ENCODE measurements at regions not wholly inside any gene's neighbourhood (a gene's known extent, or its start where the extent isn't known, plus 50 kb on each side); places are given as distances from the start of the nearest gene placed in this dataset.
"Not testable (repeated sequence)": the region's sequence is repeated elsewhere in the genome, so short reads cannot be mapped to it uniquely, and the experiment has no call there.

DNA sequence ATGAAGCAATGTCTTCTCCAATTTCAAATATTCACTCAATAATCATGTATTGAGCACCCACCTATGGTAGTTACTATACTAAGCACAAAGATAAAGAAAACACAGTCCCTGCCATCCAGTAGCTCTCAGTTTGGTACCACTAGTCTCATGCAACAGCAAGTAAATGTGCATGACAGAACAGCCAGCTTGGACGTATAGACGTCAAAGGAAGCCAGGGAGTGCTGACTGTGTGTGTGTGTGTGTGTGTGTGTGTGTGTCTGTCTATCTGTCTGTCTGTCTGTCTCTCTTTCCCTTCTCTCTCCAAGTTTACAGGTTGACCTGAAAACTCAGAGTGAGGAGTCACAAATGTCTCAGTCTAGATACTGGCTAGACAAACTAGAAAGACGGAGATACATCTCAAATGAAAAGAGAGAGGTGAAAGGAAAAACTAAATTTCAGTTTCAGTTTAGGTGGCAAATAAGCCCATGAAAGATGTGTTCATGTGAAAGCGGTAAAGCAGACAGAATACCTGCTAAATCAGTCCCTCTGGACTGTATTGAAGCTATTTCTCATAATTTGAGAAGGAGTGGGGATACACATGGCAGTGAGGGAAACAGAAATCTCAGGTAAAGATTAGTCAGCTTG, 141.1 kb upstream of the PTPRG start:
- Histone ChIP-seq H3K27me3 (ENCODE audit: insufficient read depth, poor library complexity, severe bottlenecking) (no peaks in the 10 kb centered on the region), H3K9me3 (ENCODE audit: severe bottlenecking) (no peaks in the 10 kb centered on the region), H3K27ac (ENCODE audit: poor library complexity, severe bottlenecking) (no peak overlapping the region), H3K36me3 (ENCODE audit: low read depth) (no peaks in the 10 kb centered on the region), H3K4me1 (ENCODE audit: insufficient read depth, poor library complexity, severe bottlenecking) (no peaks in the 10 kb centered on the region), H3K4me3 (ENCODE audit: severe bottlenecking) (no peak overlapping the region)
- TF ChIP-seq CTCF (IDR thresholded peaks at IDR 0.05; ENCODE audit: poor library complexity, severe bottlenecking), result no peak
- ATAC-seq (ENCODE audit: low read depth), result no peak
- no peak for DNase-seq (ENCODE audit: low spot score)

GRCh38 chr3:61422945-61423673, 138.3 kb upstream of the PTPRG start:
- DNase-seq (ENCODE audit: low spot score) (no peak), ATAC-seq (ENCODE audit: low read depth) (no peak)
- no peak overlapping the region for H3K4me3 ChIP-seq (ENCODE audit: severe bottlenecking)
- no peaks in the 10 kb centered on the region for H3K27me3 ChIP-seq (ENCODE audit: insufficient read depth, poor library complexity, severe bottlenecking)
- no peak for TF ChIP-seq CTCF (IDR thresholded peaks at IDR 0.05; ENCODE audit: poor library complexity, severe bottlenecking)
- H3K36me3 ChIP-seq (ENCODE audit: low read depth), result no peaks in the 10 kb centered on the region
- no peaks in the 10 kb centered on the region for H3K9me3 ChIP-seq (ENCODE audit: severe bottlenecking)
- H3K27ac ChIP-seq (ENCODE audit: poor library complexity, severe bottlenecking), result no peak overlapping the region
- no peaks in the 10 kb centered on the region for H3K4me1 ChIP-seq (ENCODE audit: insufficient read depth, poor library complexity, severe bottlenecking)

GRCh38 chr3:61425356-61425755, 136.0 kb upstream of the PTPRG start:
- ATAC-seq (ENCODE audit: low read depth), result no peak; the same call in 2 of the 3 replicates
- H3K27me3 ChIP-seq (ENCODE audit: insufficient read depth, poor library complexity, severe bottlenecking), result no peaks in the 10 kb centered on the region

GRCh38 chr3:61429106-61429505, 132.3 kb upstream of the PTPRG start:
- no peaks in the 10 kb centered on the region for H3K9me3 ChIP-seq (ENCODE audit: severe bottlenecking)
- H3K4me3 ChIP-seq (ENCODE audit: severe bottlenecking), result no peak overlapping the region
- TF ChIP-seq CTCF (IDR thresholded peaks at IDR 0.05; ENCODE audit: poor library complexity, severe bottlenecking), result no peak
- no peaks in the 10 kb centered on the region for H3K36me3 ChIP-seq (ENCODE audit: low read depth)
- no peaks in the 10 kb centered on the region for H3K27me3 ChIP-seq (ENCODE audit: insufficient read depth, poor library complexity, severe bottlenecking)
- H3K27ac ChIP-seq (ENCODE audit: poor library complexity, severe bottlenecking), result no peak overlapping the region
- no peaks in the 10 kb centered on the region for H3K4me1 ChIP-seq (ENCODE audit: insufficient read depth, poor library complexity, severe bottlenecking)
- DNase-seq (ENCODE audit: low spot score) (no peak), ATAC-seq (ENCODE audit: low read depth) (no peak)

More at GRCh38 chr3:61425356-61425755, 136.0 kb upstream of the PTPRG start:
- no peaks in the 10 kb centered on the region for H3K9me3 ChIP-seq (ENCODE audit: severe bottlenecking)
- H3K36me3 ChIP-seq (ENCODE audit: low read depth), result no peaks in the 10 kb centered on the region
- no peak overlapping the region for H3K4me3 ChIP-seq (ENCODE audit: severe bottlenecking)
- TF ChIP-seq CTCF (IDR thresholded peaks at IDR 0.05; ENCODE audit: poor library complexity, severe bottlenecking), result no peak
- DNase-seq (ENCODE audit: low spot score), result no peak
- H3K4me1 ChIP-seq (ENCODE audit: insufficient read depth, poor library complexity, severe bottlenecking), result no peaks in the 10 kb centered on the region
- H3K27ac ChIP-seq (ENCODE audit: poor library complexity, severe bottlenecking), result no peak overlapping the region

DNA sequence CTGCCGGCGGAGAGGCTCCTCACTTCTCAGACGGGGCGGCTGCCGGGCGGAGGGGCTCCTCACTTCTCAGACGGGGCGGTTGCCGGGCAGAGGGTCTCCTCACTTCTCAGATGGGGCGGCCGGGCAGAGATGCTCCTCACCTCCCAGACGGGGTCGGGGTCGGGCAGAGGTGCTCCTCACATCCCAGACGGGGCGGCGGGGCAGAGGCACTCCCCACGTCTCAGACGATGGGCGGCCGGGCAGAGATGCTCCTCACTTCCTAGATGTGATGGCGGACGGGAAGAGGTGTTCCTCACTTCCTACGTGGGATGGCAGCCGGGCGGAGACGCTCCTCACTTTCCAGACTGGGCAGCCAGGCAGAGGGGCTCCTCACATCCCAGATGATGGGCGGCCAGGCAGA, 126.5 kb upstream of the PTPRG start:
- not testable (repeated sequence) for H3K27ac ChIP-seq (ENCODE audit: poor library complexity, severe bottlenecking); H3K36me3 ChIP-seq (ENCODE audit: low read depth); H3K4me3 ChIP-seq (ENCODE audit: severe bottlenecking); DNase-seq (ENCODE audit: low spot score); H3K27me3 ChIP-seq (ENCODE audit: insufficient read depth, poor library complexity, severe bottlenecking); H3K4me1 ChIP-seq (ENCODE audit: insufficient read depth, poor library complexity, severe bottlenecking); ATAC-seq (ENCODE audit: low read depth); H3K9me3 ChIP-seq (ENCODE audit: severe bottlenecking)

DNA sequence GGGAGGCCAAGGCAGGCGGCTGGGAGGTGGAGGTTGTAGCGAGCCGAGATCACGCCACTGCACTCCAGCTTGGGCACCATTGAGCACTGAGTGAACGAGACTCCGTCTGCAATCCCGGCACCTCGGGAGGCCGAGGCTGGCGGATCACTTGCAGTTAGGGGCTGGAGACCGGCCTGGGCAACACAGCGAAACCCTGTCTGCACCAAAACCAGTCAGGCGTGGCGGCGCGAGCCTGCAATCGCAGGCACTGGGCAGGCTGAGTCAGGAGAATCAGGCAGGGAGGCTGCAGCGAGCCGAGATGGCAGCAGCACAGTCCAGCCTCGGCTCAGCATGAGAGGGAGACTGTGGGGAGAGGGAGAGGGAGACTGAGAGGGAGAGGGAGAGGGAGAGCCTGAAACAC, 126.0 kb upstream of the PTPRG start:
- H3K27ac ChIP-seq (ENCODE audit: poor library complexity, severe bottlenecking); H3K27me3 ChIP-seq (ENCODE audit: insufficient read depth, poor library complexity, severe bottlenecking); H3K36me3 ChIP-seq (ENCODE audit: low read depth); H3K4me3 ChIP-seq (ENCODE audit: severe bottlenecking); H3K9me3 ChIP-seq (ENCODE audit: severe bottlenecking); H3K4me1 ChIP-seq (ENCODE audit: insufficient read depth, poor library complexity, severe bottlenecking); ATAC-seq (ENCODE audit: low read depth); DNase-seq (ENCODE audit: low spot score): not testable (repeated sequence)
